Transverse colon (tissue), 4 donors: ENCODE measurements at regions not wholly inside any gene's neighbourhood (a gene's known extent, or its start where the extent isn't known, plus 50 kb on each side); places are given as distances from the start of the nearest gene placed in this dataset.

Experiments
- DNase-seq: peaks from one replicate; pipeline ENCODE4 v3.0.0-alpha.2; 2019
- H3K27ac ChIP-seq, 4 donors: fragments of 200-600 bp; sonication (generic); 2 replicates each; pipeline ENCODE4 v1.5.1; 2016 to 2018; ENCODE audit warnings: inconsistent platforms in 4 of 4
- H3K27me3 ChIP-seq: fragments of 200-600 bp; sonication (generic); 2 replicates; pipeline ENCODE4 v1.5.1; 2017; ENCODE audit warnings: inconsistent platforms
- H3K36me3 ChIP-seq, 4 donors: fragments of 200-600 bp; sonication (generic); 2 replicates each; pipeline ENCODE4 v1.5.1; 2017 to 2019; ENCODE audit warnings: inconsistent platforms in 4 of 4
- H3K4me1 ChIP-seq, 4 donors: fragments of 200-600 bp; sonication (generic); 2 replicates each; pipeline ENCODE4 v1.5.1; 2017 to 2020; ENCODE audit warnings: inconsistent platforms in 4 of 4
- H3K4me3 ChIP-seq, 4 donors: fragments of 200-600 bp; sonication (generic); 1 replicate in 1 of 4; 2 replicates in 3 of 4; pipeline versions ENCODE4 v1.5.1 to v1.6.1; 2017 to 2019; ENCODE audit warnings: inconsistent platforms in 4 of 4
- H3K9me3 ChIP-seq, 2 donors: fragments of 200-600 bp; sonication (generic); 2 replicates each; pipeline ENCODE4 v1.5.1; 2017 to 2019; ENCODE audit warnings: inconsistent platforms in 2 of 2
- EP300 ChIP-seq: sonication (generic); formaldehyde crosslinking; IDR thresholded peaks from one replicate; pipeline ENCODE4 v1.6.1; 2017; ENCODE audit warnings: antibody characterized with exemption, low read depth
- POLR2A ChIP-seq: fragments of 450-650 bp; IDR thresholded peaks from one replicate; pipeline ENCODE4 v1.6.1; 2016; ENCODE audit warnings: antibody characterized with exemption, mild to moderate bottlenecking, moderate library complexity
- POLR2AphosphoS5 ChIP-seq, 3 donors: sonication (generic); formaldehyde crosslinking; IDR thresholded peaks; one replicate each; pipeline ENCODE4 v1.6.1; 2016; ENCODE audit warnings: antibody characterized with exemption in 3 of 3
- WGBS, 2 donors: methylation state at CpG; one replicate each; pipeline ENCODE4 v1.1.5; 2018; ENCODE audit warnings: low coverage in 1 of 2; 5-methylcytosine and 5-hydroxymethylcytosine counted together
- in situ Hi-C, 4 donors: fragments of 200-750 bp; cut with MboI; loops; one replicate each; pipeline versions ENCODE4 v1.15.0 to v1.15.1; 2017; ENCODE audit warnings: low sequenced_read_pairs in 3 of 4, low pct_ligation_motif_present in 1 of 4, low pct_unique_long_range_greater_than_20kb in 1 of 4
- intact Hi-C: fragments of 100-400 bp; cut with DNase I; formaldehyde crosslinking; loops from one replicate; pipeline ENCODE4 v1.15.1; 2023; ENCODE audit warnings: low total_unique reads
- TF ChIP-seq, protein P1 (sequence below), 5 experiments: fragments of 200-600 bp in 3 of 5; fragments of 450-650 bp in 2 of 5; sonication (generic) in 3 of 5; IDR thresholded peaks; 1 replicate in 2 of 5; 2 replicates in 3 of 5; pipeline ENCODE4 v1.5.1; 2016 to 2017; ENCODE audit warnings: antibody characterized with exemption in 5 of 5, inconsistent platforms in 3 of 5, mild to moderate bottlenecking in 2 of 5, moderate library complexity in 1 of 5

DNA sequence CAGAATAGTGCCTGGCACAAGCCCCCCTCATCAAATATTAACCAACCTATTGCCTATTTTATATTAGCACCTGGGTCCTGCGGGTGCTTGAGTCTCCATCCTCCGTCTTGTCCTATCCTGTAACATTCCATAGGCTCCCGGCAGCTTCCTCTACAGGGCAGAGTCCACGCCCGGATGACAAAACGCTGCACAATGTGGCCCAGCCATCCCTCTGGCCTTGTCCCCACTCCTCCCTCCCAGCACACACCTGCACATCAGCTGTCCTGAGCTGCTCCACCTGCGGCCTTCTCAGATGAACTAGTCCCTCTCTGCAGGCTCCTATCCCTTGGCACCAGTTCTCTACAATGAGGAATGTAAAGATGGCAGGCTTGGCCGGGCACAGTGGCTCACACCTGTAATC, 153.5 kb upstream of the PDE1C start:
- in situ Hi-C loops, result no loop called here
- Histone ChIP-seq H3K27me3 (no peaks in the 10 kb centered on the region), H3K27ac (no peak overlapping the region), H3K4me1 (no peaks in the 10 kb centered on the region), H3K9me3 (no peaks in the 10 kb centered on the region), H3K36me3 (no peaks in the 10 kb centered on the region), H3K4me3 (no peak overlapping the region)
- TF ChIP-seq POLR2A (no peak), POLR2AphosphoS5 (IDR thresholded peaks at IDR 0.05) (no peak), EP300 (no peak)
- TF ChIP-seq, protein P1, sequence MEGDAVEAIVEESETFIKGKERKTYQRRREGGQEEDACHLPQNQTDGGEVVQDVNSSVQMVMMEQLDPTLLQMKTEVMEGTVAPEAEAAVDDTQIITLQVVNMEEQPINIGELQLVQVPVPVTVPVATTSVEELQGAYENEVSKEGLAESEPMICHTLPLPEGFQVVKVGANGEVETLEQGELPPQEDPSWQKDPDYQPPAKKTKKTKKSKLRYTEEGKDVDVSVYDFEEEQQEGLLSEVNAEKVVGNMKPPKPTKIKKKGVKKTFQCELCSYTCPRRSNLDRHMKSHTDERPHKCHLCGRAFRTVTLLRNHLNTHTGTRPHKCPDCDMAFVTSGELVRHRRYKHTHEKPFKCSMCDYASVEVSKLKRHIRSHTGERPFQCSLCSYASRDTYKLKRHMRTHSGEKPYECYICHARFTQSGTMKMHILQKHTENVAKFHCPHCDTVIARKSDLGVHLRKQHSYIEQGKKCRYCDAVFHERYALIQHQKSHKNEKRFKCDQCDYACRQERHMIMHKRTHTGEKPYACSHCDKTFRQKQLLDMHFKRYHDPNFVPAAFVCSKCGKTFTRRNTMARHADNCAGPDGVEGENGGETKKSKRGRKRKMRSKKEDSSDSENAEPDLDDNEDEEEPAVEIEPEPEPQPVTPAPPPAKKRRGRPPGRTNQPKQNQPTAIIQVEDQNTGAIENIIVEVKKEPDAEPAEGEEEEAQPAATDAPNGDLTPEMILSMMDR (IDR thresholded peaks at IDR 0.05), result no peak
- WGBS, 2 donors, result 77% methylated on average over 8 of the region's 8 CpGs; no CpG with 5 or more reads in 1 of the 2 donors
- DNase-seq, result no peak
- intact Hi-C loops, result no loop called here

DNA sequence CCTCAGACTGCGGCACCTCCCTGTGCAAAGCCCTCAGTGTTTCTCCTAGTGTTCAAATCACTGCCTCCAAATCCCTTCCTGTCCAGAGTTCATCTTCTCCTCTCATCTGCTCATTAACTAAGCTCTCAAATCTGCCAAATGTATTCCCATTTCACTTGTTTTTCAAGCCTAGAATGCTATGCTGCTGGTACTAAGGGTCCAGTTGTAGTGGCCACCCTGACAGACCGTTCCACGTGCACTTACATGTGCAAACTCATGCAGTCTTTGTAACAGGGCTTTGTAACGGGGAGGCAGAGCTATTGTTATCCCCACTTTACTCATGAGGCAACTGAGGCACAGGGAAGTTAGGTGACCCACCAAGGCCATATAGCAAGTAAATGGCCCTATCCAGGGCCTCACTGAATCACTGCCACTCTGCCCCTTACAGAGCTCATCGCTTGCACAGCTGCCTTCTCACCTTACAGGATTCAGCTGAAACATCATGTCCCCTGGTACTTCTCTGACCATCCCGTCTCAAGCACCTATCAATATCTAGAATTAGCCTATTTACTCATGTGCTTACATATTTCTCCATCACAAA, 153.0 kb upstream of the PDE1C start:
- Histone ChIP-seq H3K27me3 (no peaks in the 10 kb centered on the region), H3K4me3 (no peak overlapping the region), H3K4me1 (no peaks in the 10 kb centered on the region), H3K9me3 (no peaks in the 10 kb centered on the region), H3K27ac (no peak overlapping the region), H3K36me3 (no peaks in the 10 kb centered on the region)
- intact Hi-C loops, result no loop called here
- TF ChIP-seq, protein P1 (IDR thresholded peaks at IDR 0.05), result no peak
- no peak for DNase-seq
- in situ Hi-C loops, result no loop called here
- 70 to 88% methylated on average over 5 to 6 of the region's 6 CpGs for WGBS, 2 donors

GRCh38 chr7:32222251-32222900, 152.2 kb upstream of the PDE1C start:
- H3K27me3 ChIP-seq, result no peaks in the 10 kb centered on the region
- DNase-seq, result no peak
- H3K27ac ChIP-seq, result no peak overlapping the region
- TF ChIP-seq EP300, result no peak
- TF ChIP-seq, protein P1 (IDR thresholded peaks at IDR 0.05), result no peak
- TF ChIP-seq POLR2AphosphoS5 (IDR thresholded peaks at IDR 0.05), result no peak
- TF ChIP-seq POLR2A, result no peak
- intact Hi-C loops, result no loop called here
- in situ Hi-C loops, result no loop called here
- no peaks in the 10 kb centered on the region for H3K9me3 ChIP-seq
- no peaks in the 10 kb centered on the region for H3K4me1 ChIP-seq
- no peaks in the 10 kb centered on the region for H3K36me3 ChIP-seq
- no peak overlapping the region for H3K4me3 ChIP-seq
- 20 to 64% methylated on average over 1 to 4 of the region's 4 CpGs for WGBS, 2 donors

DNA sequence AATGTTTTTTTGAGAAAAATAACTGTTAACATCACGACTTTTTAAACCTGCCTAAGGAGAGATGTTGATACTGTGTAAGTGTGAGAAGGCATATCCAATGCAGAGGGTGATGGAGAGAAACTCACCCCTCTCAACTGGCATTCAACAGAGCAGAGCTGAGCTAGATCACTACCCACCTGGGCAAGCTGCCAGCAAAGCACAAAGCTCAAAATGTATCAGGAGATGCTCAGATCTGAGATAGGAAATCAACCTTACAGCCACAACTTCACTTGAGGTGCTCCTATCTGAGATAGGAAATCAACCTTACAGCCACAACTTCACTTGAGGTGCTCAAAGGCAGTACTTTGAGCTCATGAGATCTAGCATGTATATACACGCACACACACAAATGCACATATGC, 151.5 kb upstream of the PDE1C start:
- DNase-seq, result no peak
- H3K27me3 ChIP-seq, result no peaks in the 10 kb centered on the region
- 44 to 73% methylated on average over 1 to 2 of the region's 2 CpGs for WGBS, 2 donors
- no peaks in the 10 kb centered on the region for H3K9me3 ChIP-seq
- in situ Hi-C loops, result no loop called here
- TF ChIP-seq POLR2A (no peak), POLR2AphosphoS5 (IDR thresholded peaks at IDR 0.05) (no peak), EP300 (no peak)
- TF ChIP-seq, protein P1 (IDR thresholded peaks at IDR 0.05), result no peak
- no peaks in the 10 kb centered on the region for H3K4me1 ChIP-seq
- no peak overlapping the region for H3K4me3 ChIP-seq
- intact Hi-C loops, result no loop called here
- no peaks in the 10 kb centered on the region for H3K36me3 ChIP-seq
- no peak overlapping the region for H3K27ac ChIP-seq
